A673 (cell line): ENCODE measurements at regions not wholly inside any gene's neighbourhood (a gene's known extent, or its start where the extent isn't known, plus 50 kb on each side); places are given as distances from the start of the nearest gene placed in this dataset.

Source experiments
- BruUV-seq: library from RNA; stranded (reverse); fragments of 400-500 nt; replicated peaks from 2 replicates; lab custom pipeline; 2021; lab: Mats Ljungman, UMichigan
- CTCF ChIA-PET: fragments of 300-600 bp; sonication (Branson Sonifier 250); formaldehyde crosslinking; loops from one replicate; lab custom pipeline; 2022; ENCODE audit warnings: antibody characterized with exemption; lab: Charles Lee
- POLR2A ChIA-PET: fragments of 300-600 bp; sonication (Branson Sonifier 250); formaldehyde crosslinking; loops from one replicate; lab custom pipeline; 2022; ENCODE audit warnings: antibody characterized with exemption; ENCODE audit not compliant: low non-redundant PET; lab: Charles Lee
- DNase-seq: peaks from one replicate; pipeline ENCODE4 v3.0.0-alpha.2; 2015; ENCODE audit warnings: low spot score
- H3K27ac ChIP-seq: fragments of 200-600 bp; sonication (generic); 2 replicates; pipeline ENCODE4 v1.5.1; 2016; ENCODE audit warnings: mixed run types, low read depth, mild to moderate bottlenecking, mixed read lengths, antibody characterized with exemption, low read length; ENCODE audit not compliant: poor library complexity, severe bottlenecking
- H3K27me3 ChIP-seq: fragments of 200-600 bp; sonication (generic); replicated peaks from 2 replicates; pipeline ENCODE4 v1.6.1; 2017; ENCODE audit warnings: mixed run types, low read depth, mild to moderate bottlenecking, mixed read lengths, antibody characterized with exemption, low read length; ENCODE audit not compliant: insufficient read depth, poor library complexity
- H3K36me3 ChIP-seq: fragments of 200-600 bp; sonication (generic); 2 replicates; pipeline ENCODE4 v1.6.1; 2016; ENCODE audit warnings: mixed run types, mild to moderate bottlenecking, mixed read lengths, antibody characterized with exemption, low read length; ENCODE audit not compliant: insufficient read depth, poor library complexity, severe bottlenecking
- H3K4me1 ChIP-seq: fragments of 200-600 bp; sonication (generic); 2 replicates; pipeline ENCODE4 v1.6.1; 2017; ENCODE audit warnings: mixed run types, mild to moderate bottlenecking, mixed read lengths, antibody characterized with exemption, low read length; ENCODE audit not compliant: insufficient read depth, poor library complexity, severe bottlenecking
- H3K4me3 ChIP-seq: fragments of 200-600 bp; sonication (generic); 2 replicates; pipeline ENCODE4 v1.5.1; 2016; ENCODE audit warnings: low read depth, mixed run types, mild to moderate bottlenecking, mixed read lengths, low read length; ENCODE audit not compliant: poor library complexity, severe bottlenecking
- H3K9me3 ChIP-seq: fragments of 200-600 bp; sonication (generic); 2 replicates; pipeline ENCODE4 v1.6.1; 2016; ENCODE audit warnings: mixed run types, low read depth, mild to moderate bottlenecking, mixed read lengths, antibody characterized with exemption, low read length; ENCODE audit not compliant: poor library complexity, severe bottlenecking
- EZH2 ChIP-seq: fragments of 200-600 bp; sonication (generic); IDR thresholded peaks from 2 replicates; pipeline ENCODE4 v1.6.1; 2017; ENCODE audit warnings: borderline replicate concordance, low read depth, mild to moderate bottlenecking, mixed read lengths, antibody characterized with exemption, low read length; ENCODE audit not compliant: poor library complexity, severe bottlenecking
- intact Hi-C: fragments of 100-400 bp; cut with micrococcal nuclease; formaldehyde crosslinking; loops from one replicate; pipeline ENCODE4 v1.10.0; 2022; ENCODE audit not compliant: unreplicated experiment
- TF ChIP-seq, protein P1 (sequence below): fragments of 300-800, 200-600 bp; sonication (generic); conservative IDR thresholded peaks from 2 replicates; pipeline ENCODE4 v1.5.1; 2017; ENCODE audit warnings: low read depth, mild to moderate bottlenecking, antibody characterized with exemption, low read length, moderate library complexity, mixed read lengths

- POLR2A ChIA-PET = no interaction called here
- peaks cover 6% of the 10 kb centered on the region for H3K36me3 ChIP-seq
- CTCF ChIA-PET = no interaction called here
- peaks cover 9% of the 10 kb centered on the region for H3K4me1 ChIP-seq
- no TSS peak for BruUV-seq
- no peaks in the 10 kb centered on the region for H3K27me3 ChIP-seq
- TF ChIP-seq EZH2 = no peak
- TF ChIP-seq, protein P1, sequence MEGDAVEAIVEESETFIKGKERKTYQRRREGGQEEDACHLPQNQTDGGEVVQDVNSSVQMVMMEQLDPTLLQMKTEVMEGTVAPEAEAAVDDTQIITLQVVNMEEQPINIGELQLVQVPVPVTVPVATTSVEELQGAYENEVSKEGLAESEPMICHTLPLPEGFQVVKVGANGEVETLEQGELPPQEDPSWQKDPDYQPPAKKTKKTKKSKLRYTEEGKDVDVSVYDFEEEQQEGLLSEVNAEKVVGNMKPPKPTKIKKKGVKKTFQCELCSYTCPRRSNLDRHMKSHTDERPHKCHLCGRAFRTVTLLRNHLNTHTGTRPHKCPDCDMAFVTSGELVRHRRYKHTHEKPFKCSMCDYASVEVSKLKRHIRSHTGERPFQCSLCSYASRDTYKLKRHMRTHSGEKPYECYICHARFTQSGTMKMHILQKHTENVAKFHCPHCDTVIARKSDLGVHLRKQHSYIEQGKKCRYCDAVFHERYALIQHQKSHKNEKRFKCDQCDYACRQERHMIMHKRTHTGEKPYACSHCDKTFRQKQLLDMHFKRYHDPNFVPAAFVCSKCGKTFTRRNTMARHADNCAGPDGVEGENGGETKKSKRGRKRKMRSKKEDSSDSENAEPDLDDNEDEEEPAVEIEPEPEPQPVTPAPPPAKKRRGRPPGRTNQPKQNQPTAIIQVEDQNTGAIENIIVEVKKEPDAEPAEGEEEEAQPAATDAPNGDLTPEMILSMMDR = no peak
- H3K27ac ChIP-seq = no peak overlapping the region
- intact Hi-C loops = no loop called here
- no peak for DNase-seq
- H3K4me3 ChIP-seq = no peak overlapping the region
- no peaks in the 10 kb centered on the region for H3K9me3 ChIP-seq
Observed at GRCh38 chr19:5290336-5291262, 50.0 kb downstream of the PTPRS start.

DNA sequence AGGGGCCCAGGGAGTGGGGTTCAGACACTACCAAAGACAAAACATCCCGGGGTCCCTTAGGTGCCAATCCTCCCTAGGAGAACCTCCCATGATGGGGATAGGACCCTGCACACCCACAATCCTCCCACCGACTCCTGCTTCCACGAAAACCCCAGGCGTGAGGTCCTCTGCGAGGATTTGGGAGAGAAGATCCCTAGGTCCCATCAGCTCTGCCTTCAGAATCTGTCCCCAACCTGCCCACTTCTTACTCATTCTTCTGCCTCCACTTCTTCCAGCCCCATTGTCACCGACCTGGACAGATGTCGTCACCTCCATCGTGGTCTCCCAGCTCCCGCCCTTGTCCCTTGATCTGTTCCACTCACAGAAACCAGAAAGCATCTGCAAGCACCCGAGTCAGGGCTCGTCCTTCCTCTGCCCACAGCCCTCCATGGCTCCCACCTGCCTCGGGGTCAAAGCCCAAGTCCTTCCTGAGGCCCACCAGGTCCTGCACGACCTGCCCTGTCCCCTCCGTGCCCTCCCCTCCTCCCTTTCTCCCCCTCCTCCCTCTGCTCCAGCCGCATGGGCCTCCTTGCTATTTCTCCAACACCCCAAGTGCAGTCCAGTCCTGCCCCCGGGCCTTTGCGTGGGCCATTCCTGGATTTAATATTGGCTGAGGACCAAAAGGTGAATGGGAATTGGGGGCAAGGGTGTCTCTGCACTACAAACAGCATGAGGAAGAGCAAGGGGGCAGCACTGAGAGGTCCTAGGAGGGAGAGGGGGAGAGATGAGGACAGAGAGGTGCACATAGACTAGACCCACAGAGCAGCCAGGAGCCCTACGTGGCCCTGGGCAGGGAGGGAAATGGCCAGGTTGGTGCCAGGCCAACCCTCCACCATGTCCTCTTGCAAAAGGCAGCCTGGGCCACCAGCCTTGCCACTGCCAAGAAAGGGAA lies 51.3 kb downstream of the PTPRS start:
- DNase-seq = no peak
- POLR2A ChIA-PET = no interaction called here
- H3K4me3 ChIP-seq = no peak overlapping the region
- no TSS peak for BruUV-seq
- H3K4me1 ChIP-seq = peaks cover 9% of the 10 kb centered on the region
- peaks cover 16% of the 10 kb centered on the region for H3K36me3 ChIP-seq
- no peaks in the 10 kb centered on the region for H3K27me3 ChIP-seq
- intact Hi-C loops = no loop called here
- no peak overlapping the region for H3K27ac ChIP-seq
- no peaks in the 10 kb centered on the region for H3K9me3 ChIP-seq
- CTCF ChIA-PET = no interaction called here
- TF ChIP-seq, protein P1 = no peak
- no peak for TF ChIP-seq EZH2

GRCh38 chr19:5288347-5288739 lies 52.3 kb downstream of the PTPRS start:
- TF ChIP-seq, protein P1 = no peak
- no peak for TF ChIP-seq EZH2

More at GRCh38 chr19:5288347-5288739, 52.3 kb downstream of the PTPRS start:
- Histone ChIP-seq H3K27me3 (no peaks in the 10 kb centered on the region), H3K4me1 (peaks cover 9% of the 10 kb centered on the region), H3K4me3 (no peak overlapping the region), H3K27ac (no peak overlapping the region), H3K36me3 (peaks cover 20% of the 10 kb centered on the region), H3K9me3 (no peaks in the 10 kb centered on the region)
- BruUV-seq = no TSS peak
- POLR2A ChIA-PET = no interaction called here
- no peak for DNase-seq
- intact Hi-C loops = no loop called here
- CTCF ChIA-PET = no interaction called here
